OCI-LY3 (cell line): ENCODE measurements at regions not wholly inside any gene's neighbourhood (a gene's known extent, or its start where the extent isn't known, plus 50 kb on each side); places are given as distances from the start of the nearest gene placed in this dataset.

ENCODE experiments used
- H2AFZ ChIP-seq: fragments of 200-600, 300-600 bp; shearing (Covaris generic); 2 replicates; pipeline ENCODE4 v1.6.0; 2014; ENCODE audit warnings: antibody characterized with exemption, low read depth, low read length
- H3K27ac ChIP-seq: fragments of 200-600, 300-600 bp; sonication (generic); 2 replicates; pipeline ENCODE4 v1.5.1; 2014; ENCODE audit warnings: mild to moderate bottlenecking, low read length, moderate library complexity, mixed read lengths
- H3K27me3 ChIP-seq: fragments of 200-600, 300-600 bp; sonication (generic); 2 replicates; pipeline ENCODE4 v1.6.1; 2014; ENCODE audit warnings: low read depth, low read length, mixed read lengths
- H3K36me3 ChIP-seq: fragments of 200-600, 300-600 bp; sonication (generic); replicated peaks from 2 replicates; pipeline ENCODE3; 2014; ENCODE audit warnings: low read depth, low read length, mixed read lengths
- H3K4me1 ChIP-seq: fragments of 300-600, 200-600 bp; sonication (generic); 2 replicates; pipeline ENCODE4 v1.6.1; 2014; ENCODE audit warnings: low read length, mixed read lengths
- H3K4me2 ChIP-seq: fragments of 200-600, 300-600 bp; sonication (generic); 2 replicates; pipeline ENCODE4 v1.6.1; 2014; ENCODE audit warnings: low read length, mixed read lengths
- H3K4me3 ChIP-seq: fragments of 300-600, 200-600 bp; sonication (generic); 2 replicates; pipeline ENCODE4 v1.5.1; 2014; ENCODE audit warnings: antibody characterized with exemption, mild to moderate bottlenecking, low read length, moderate library complexity
- H3K79me2 ChIP-seq: fragments of 300-600, 200-600 bp; shearing (Covaris generic); 2 replicates; pipeline ENCODE4 v1.6.1; 2014; ENCODE audit warnings: mild to moderate bottlenecking, low read length, mixed read lengths
- H3K9ac ChIP-seq: fragments of 300-600, 200-600 bp; shearing (Covaris generic); 2 replicates; pipeline ENCODE4 v1.6.0; 2014; ENCODE audit warnings: mild to moderate bottlenecking, low read length, moderate library complexity
- H3K9me3 ChIP-seq: fragments of 200-600, 300-600 bp; shearing (Covaris generic); 2 replicates; pipeline ENCODE4 v1.6.1; 2014; ENCODE audit warnings: low read length, mixed read lengths; ENCODE audit not compliant: insufficient read depth
- H4K20me1 ChIP-seq: fragments of 200-600, 300-600 bp; sonication (generic); 2 replicates; pipeline ENCODE4 v1.6.1; 2016; ENCODE audit warnings: low read length, mixed read lengths; ENCODE audit not compliant: insufficient read depth
- EZH2phosphoT487 ChIP-seq: fragments of 200-600 bp; shearing (Covaris generic); IDR thresholded peaks from 2 replicates; pipeline ENCODE4 v1.6.1; 2018; ENCODE audit warnings: antibody characterized with exemption, mixed run types, low read depth
- TF ChIP-seq, protein P1 (sequence below): fragments of 200-600, 300-600 bp; sonication (generic); IDR thresholded peaks from 2 replicates; pipeline ENCODE4 v1.5.1; 2014; ENCODE audit warnings: antibody characterized with exemption, low read length, low read depth

DNA sequence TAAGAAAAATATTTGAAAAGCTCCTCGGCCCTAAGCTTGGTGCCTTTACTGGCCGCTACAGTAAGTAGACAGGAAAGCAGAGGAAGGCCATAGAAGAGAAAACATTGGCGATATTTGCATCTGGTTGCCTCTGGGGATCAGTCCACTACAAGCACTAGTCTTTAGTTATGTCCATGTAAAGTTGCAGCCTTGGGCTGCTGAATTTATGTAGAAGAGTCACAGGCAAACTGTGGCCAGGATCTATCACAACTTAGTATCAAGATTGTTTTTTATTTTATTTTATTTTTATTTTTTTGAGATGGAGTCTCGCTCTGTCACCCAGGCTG lies 228.7 kb upstream of the CAMK1G start:
- Histone ChIP-seq H4K20me1 (no peaks in the 10 kb centered on the region), H3K27ac (no peak overlapping the region), H3K9me3 (no peaks in the 10 kb centered on the region), H3K27me3 (peaks cover 13% of the 10 kb centered on the region; the same call in 1 of the 2 replicates), H3K4me1 (peaks cover 1% of the 10 kb centered on the region), H3K4me3 (no peak overlapping the region), H3K9ac (no peak overlapping the region), H3K36me3 (no peaks in the 10 kb centered on the region), H2AFZ (no peak overlapping the region), H3K79me2 (no peaks in the 10 kb centered on the region), H3K4me2 (no peak overlapping the region)
- TF ChIP-seq EZH2phosphoT487, result no peak
- TF ChIP-seq, protein P1, sequence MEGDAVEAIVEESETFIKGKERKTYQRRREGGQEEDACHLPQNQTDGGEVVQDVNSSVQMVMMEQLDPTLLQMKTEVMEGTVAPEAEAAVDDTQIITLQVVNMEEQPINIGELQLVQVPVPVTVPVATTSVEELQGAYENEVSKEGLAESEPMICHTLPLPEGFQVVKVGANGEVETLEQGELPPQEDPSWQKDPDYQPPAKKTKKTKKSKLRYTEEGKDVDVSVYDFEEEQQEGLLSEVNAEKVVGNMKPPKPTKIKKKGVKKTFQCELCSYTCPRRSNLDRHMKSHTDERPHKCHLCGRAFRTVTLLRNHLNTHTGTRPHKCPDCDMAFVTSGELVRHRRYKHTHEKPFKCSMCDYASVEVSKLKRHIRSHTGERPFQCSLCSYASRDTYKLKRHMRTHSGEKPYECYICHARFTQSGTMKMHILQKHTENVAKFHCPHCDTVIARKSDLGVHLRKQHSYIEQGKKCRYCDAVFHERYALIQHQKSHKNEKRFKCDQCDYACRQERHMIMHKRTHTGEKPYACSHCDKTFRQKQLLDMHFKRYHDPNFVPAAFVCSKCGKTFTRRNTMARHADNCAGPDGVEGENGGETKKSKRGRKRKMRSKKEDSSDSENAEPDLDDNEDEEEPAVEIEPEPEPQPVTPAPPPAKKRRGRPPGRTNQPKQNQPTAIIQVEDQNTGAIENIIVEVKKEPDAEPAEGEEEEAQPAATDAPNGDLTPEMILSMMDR, result no peak

DNA sequence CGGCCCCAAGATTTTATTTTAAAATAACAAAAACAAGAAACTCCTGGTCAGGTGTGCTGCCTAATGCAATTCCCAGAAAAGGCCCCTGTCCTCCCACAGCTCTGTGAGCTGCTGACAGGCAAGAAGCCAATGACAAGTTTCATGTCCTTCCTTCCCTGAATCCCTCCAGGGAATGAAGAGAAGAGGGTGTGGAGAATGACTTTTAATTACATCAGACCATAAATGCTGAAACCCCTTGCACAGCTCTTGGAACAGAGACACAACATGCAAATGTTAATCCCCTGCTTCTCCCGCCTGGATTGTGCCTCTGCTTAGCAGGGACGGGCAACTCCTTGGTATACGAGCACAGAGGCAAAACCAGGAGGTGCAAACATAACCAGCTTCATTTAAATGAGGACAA lies 228.1 kb upstream of the CAMK1G start:
- Histone ChIP-seq H3K27me3 (peaks cover 19% of the 10 kb centered on the region), H3K4me2 (no peak overlapping the region), H3K79me2 (no peaks in the 10 kb centered on the region), H3K9me3 (no peaks in the 10 kb centered on the region), H3K9ac (no peak overlapping the region), H3K4me1 (no peaks in the 10 kb centered on the region), H4K20me1 (no peaks in the 10 kb centered on the region), H3K27ac (no peak overlapping the region), H2AFZ (no peak overlapping the region), H3K4me3 (no peak overlapping the region), H3K36me3 (no peaks in the 10 kb centered on the region)
- no peak for TF ChIP-seq EZH2phosphoT487
- TF ChIP-seq, protein P1, result no peak

DNA sequence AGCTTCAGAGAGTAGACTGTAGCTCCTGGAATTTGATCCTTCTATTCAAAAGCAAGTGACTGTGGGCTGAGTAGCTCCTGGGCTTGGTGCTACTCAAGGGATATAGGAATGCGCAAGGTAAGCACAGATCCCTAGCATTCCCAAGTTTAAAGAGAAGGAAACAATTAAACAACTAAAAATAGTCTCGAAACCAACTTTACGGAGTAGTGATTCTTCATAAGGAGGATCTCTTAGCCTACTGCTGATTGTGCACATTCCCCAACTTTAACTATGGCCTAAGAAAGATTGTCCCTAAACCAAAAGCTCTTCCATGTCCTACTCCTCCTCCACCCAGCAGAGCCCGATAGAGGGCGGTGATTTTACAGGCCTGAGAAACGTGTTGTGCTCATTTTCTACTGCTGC lies 226.5 kb upstream of the CAMK1G start:
- H3K9me3 ChIP-seq, result no peaks in the 10 kb centered on the region
- no peak overlapping the region for H3K4me3 ChIP-seq
- no peaks in the 10 kb centered on the region for H3K36me3 ChIP-seq
- H2AFZ ChIP-seq, result no peak overlapping the region
- H3K79me2 ChIP-seq, result no peaks in the 10 kb centered on the region
- TF ChIP-seq, protein P1, result no peak
- TF ChIP-seq EZH2phosphoT487, result no peak
- H3K27ac ChIP-seq, result no peak overlapping the region
- H3K4me2 ChIP-seq, result no peak overlapping the region
- no peak overlapping the region for H3K9ac ChIP-seq
- H3K4me1 ChIP-seq, result no peaks in the 10 kb centered on the region
- no peaks in the 10 kb centered on the region for H4K20me1 ChIP-seq
- H3K27me3 ChIP-seq, result peaks cover 32% of the 10 kb centered on the region

DNA sequence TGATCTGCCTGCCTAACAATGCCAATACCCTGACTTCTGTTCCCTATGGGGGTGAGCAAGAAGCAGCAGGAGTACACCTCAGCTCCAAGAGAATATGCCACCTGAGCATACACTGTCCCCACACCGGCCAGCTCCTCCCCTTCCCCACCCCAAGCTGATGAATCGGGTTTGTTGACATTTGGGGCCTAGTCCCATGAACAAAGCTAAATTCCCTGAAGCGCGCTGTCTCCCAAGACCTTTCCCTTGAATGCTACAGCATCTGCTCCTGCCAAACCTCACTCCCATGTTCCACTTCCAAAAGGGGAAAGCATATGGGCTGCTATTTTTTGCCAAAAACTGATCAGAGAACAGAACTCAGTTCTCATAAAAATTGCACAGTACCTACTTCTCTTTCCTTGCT lies 220.4 kb upstream of the CAMK1G start:
- Histone ChIP-seq H3K9me3 (no peaks in the 10 kb centered on the region), H3K36me3 (no peaks in the 10 kb centered on the region), H3K4me1 (no peaks in the 10 kb centered on the region), H2AFZ (no peak overlapping the region), H3K9ac (no peak overlapping the region), H3K27me3 (peaks cover 45% of the 10 kb centered on the region), H3K79me2 (no peaks in the 10 kb centered on the region), H4K20me1 (no peaks in the 10 kb centered on the region), H3K4me3 (no peak overlapping the region), H3K27ac (no peak overlapping the region), H3K4me2 (no peak overlapping the region)
- TF ChIP-seq EZH2phosphoT487, result no peak
- TF ChIP-seq, protein P1, result no peak
